SK-N-SH treated with all-trans-retinoic acid at 6 μM for 48 hours (cell line): ENCODE measurements at regions not wholly inside any gene's neighbourhood (a gene's known extent, or its start where the extent isn't known, plus 50 kb on each side); places are given as distances from the start of the nearest gene placed in this dataset.

Source experiments
- ATAC-seq: fragments of 200-7000 bp; cut with Tn5 transposase; 3 replicates; pipeline ENCODE4 v1.9.1; 2020; ENCODE audit warnings: mild to moderate bottlenecking, moderate library complexity
- ARNTL ChIP-seq: fragments of 450-650 bp; formaldehyde crosslinking; IDR thresholded peaks from 2 replicates; pipeline ENCODE4 v1.5.0; 2020; ENCODE audit warnings: low read depth, mild to moderate bottlenecking, moderate library complexity, borderline replicate concordance
- BACH2 ChIP-seq: fragments of 250-450 bp; sonication (Bioruptor Pico); IDR thresholded peaks from 2 replicates; pipeline ENCODE4 v1.9.0; 2021; ENCODE audit warnings: mild to moderate bottlenecking, borderline replicate concordance
- CSDC2 ChIP-seq: fragments of 250-450 bp; sonication (Bioruptor Pico); IDR thresholded peaks from 2 replicates; pipeline ENCODE4 v1.5.0; 2020; ENCODE audit warnings: mild to moderate bottlenecking, moderate library complexity
- ESRRG ChIP-seq: fragments of 250-450 bp; sonication (Bioruptor Pico); IDR thresholded peaks from 2 replicates; pipeline ENCODE4 v1.6.1; 2021; ENCODE audit warnings: mild to moderate bottlenecking
- GLIS3 ChIP-seq: fragments of 250-450 bp; sonication (Bioruptor Pico); IDR thresholded peaks from 2 replicates; pipeline ENCODE4 v1.5.0; 2020; ENCODE audit warnings: mild to moderate bottlenecking, moderate library complexity
- ISL1 ChIP-seq: fragments of 250-450 bp; sonication (Bioruptor Pico); IDR thresholded peaks from 2 replicates; pipeline ENCODE4 v2.1.2; 2022; ENCODE audit warnings: mild to moderate bottlenecking, moderate library complexity
- OSR1 ChIP-seq: fragments of 250-450 bp; sonication (Bioruptor Pico); IDR thresholded peaks from 2 replicates; pipeline ENCODE4 v1.8.0; 2022; ENCODE audit warnings: moderate library complexity, mild to moderate bottlenecking, inconsistent platforms
- PPARA ChIP-seq: fragments of 250-450 bp; sonication (Bioruptor Pico); IDR thresholded peaks from 2 replicates; pipeline ENCODE4 v1.5.0; 2020; ENCODE audit warnings: mild to moderate bottlenecking, borderline replicate concordance
- RARB ChIP-seq: fragments of 250-450 bp; sonication (Bioruptor Pico); IDR thresholded peaks from 2 replicates; pipeline ENCODE4 v1.8.0; 2021; ENCODE audit warnings: mild to moderate bottlenecking, moderate library complexity
- SNAI2 ChIP-seq: fragments of 250-450 bp; sonication (Bioruptor Pico); IDR thresholded peaks from 2 replicates; pipeline ENCODE4 v1.5.0; 2020; ENCODE audit warnings: mild to moderate bottlenecking, moderate library complexity
- TCF4 ChIP-seq: fragments of 250-450 bp; sonication (Bioruptor Pico); IDR thresholded peaks from 2 replicates; pipeline ENCODE4 v1.8.0; 2021; ENCODE audit warnings: mild to moderate bottlenecking, moderate library complexity, borderline replicate concordance
- TOX ChIP-seq: fragments of 250-450 bp; sonication (Bioruptor Pico); IDR thresholded peaks from 2 replicates; pipeline ENCODE4 v1.8.0; 2021; ENCODE audit warnings: mild to moderate bottlenecking, moderate library complexity, borderline replicate concordance
- ZC3H10 ChIP-seq: fragments of 250-450 bp; sonication (Bioruptor Pico); IDR thresholded peaks from 2 replicates; pipeline ENCODE4 v1.5.1; 2021; ENCODE audit warnings: mild to moderate bottlenecking, moderate library complexity
- ZFP3 ChIP-seq: fragments of 250-450 bp; sonication (Bioruptor Pico); IDR thresholded peaks from 2 replicates; pipeline ENCODE4 v1.5.0; 2020; ENCODE audit warnings: mild to moderate bottlenecking, moderate library complexity
- ZFP30 ChIP-seq: fragments of 450-650 bp; formaldehyde crosslinking; IDR thresholded peaks from 2 replicates; pipeline ENCODE4 v1.5.0; 2022; ENCODE audit warnings: mild to moderate bottlenecking, moderate library complexity
- ZNF565 ChIP-seq: fragments of 450-650 bp; formaldehyde crosslinking; conservative IDR thresholded peaks from 2 replicates; pipeline ENCODE4 v1.5.0; 2020; ENCODE audit warnings: low read depth, mild to moderate bottlenecking, moderate library complexity
- ZNF70 ChIP-seq: fragments of 450-650 bp; formaldehyde crosslinking; IDR thresholded peaks from 2 replicates; pipeline ENCODE4 v1.5.0; 2020; ENCODE audit warnings: mild to moderate bottlenecking, moderate library complexity
- ZNF8 ChIP-seq: fragments of 450-650 bp; formaldehyde crosslinking; IDR thresholded peaks from 2 replicates; pipeline ENCODE4 v1.5.0; 2020; ENCODE audit warnings: mild to moderate bottlenecking, moderate library complexity
- TF ChIP-seq, protein P1 (sequence below): fragments of 250-450 bp; sonication (Bioruptor Pico); IDR thresholded peaks from 2 replicates; pipeline ENCODE4 v1.5.0; 2020; ENCODE audit warnings: mild to moderate bottlenecking, moderate library complexity
- TF ChIP-seq, protein P2 (sequence below): fragments of 250-450 bp; sonication (Bioruptor Pico); IDR thresholded peaks from 2 replicates; pipeline ENCODE4 v1.5.1; 2021; ENCODE audit warnings: mild to moderate bottlenecking, moderate library complexity
- TF ChIP-seq, protein P3 (sequence below): fragments of 250-450 bp; sonication (Bioruptor Pico); IDR thresholded peaks from 2 replicates; pipeline ENCODE4 v1.5.1; 2020; ENCODE audit warnings: low read depth, mild to moderate bottlenecking, moderate library complexity
- TF ChIP-seq, protein P4 (sequence below): fragments of 250-450 bp; sonication (Bioruptor Pico); IDR thresholded peaks from 2 replicates; pipeline ENCODE4 v1.8.0; 2021; ENCODE audit warnings: low read depth, mild to moderate bottlenecking, moderate library complexity, borderline replicate concordance

DNA sequence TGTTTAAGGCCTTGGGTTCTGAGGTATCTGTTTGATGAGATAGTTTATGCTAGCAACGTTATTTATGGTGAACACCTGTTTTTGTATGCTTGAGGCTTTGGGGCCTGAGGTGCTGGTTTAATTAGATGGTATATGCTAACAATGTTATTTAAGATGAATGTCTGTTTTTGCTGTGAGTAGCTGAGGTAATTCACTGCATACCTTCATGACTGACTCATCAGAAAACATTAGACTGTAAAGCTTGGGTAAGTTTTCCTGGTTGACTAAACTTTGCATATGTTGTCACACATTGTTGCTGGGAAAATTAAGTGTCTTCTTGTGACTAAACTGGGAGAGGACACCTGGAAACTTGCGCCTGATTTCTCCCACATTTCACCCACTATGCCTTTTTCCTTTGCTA is 1026.6 kb downstream of the RAPGEF2 start:
- no peak for ATAC-seq

DNA sequence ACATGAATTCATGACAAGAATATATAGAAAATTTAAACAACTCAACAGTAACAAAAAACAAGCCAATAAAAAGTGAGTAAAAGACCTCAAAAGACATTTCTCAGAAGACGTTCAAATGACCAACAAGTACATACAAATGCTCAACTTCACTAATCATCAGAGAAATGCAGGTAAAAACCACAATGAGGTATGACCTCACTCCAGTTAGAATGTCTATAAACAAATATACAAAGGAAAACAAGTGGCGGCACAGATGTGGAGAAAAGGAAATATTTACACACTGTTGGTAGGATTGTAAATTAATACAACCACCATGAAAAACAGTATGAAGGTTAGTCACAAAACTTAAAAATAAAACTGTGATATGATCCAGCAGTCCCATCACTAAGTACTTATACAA is 1033.1 kb downstream of the RAPGEF2 start:
- no peak for ATAC-seq
- no peak for TF ChIP-seq ZNF565 (CRISPR knock-in tag)

More for the DNA sequence above, 1026.6 kb downstream of the RAPGEF2 start:
- TF ChIP-seq ISL1 (CRISPR knock-in tag) (peak; percentile 33; the same call in 1 of the 2 replicates), GLIS3 (CRISPR knock-in tag) (no peak), ZFP3 (CRISPR knock-in tag) (no peak), ZNF565 (CRISPR knock-in tag) (no peak), ZNF70 (CRISPR knock-in tag) (no peak), ARNTL (no peak), CSDC2 (CRISPR knock-in tag) (no peak)

DNA sequence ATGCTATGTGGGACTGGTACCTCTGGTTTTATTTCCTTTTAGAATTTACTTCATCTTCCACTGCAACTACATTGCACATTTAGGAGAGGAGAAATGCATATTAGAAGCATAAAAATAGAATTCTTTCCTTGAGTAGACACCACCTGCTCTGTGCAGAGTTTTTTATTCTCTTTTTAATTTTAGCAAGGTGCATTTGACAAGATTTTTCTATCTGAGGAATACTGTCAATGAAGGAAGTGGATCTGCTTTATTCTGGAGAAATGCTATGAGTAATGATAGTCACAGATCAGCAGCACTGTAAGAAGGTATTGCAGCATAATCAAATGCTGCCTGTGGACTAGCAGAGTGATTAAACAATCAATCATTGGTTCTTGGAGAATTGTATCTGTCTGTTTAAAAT is 1038.3 kb downstream of the RAPGEF2 start:
- ATAC-seq = no peak
- TF ChIP-seq, protein P1, sequence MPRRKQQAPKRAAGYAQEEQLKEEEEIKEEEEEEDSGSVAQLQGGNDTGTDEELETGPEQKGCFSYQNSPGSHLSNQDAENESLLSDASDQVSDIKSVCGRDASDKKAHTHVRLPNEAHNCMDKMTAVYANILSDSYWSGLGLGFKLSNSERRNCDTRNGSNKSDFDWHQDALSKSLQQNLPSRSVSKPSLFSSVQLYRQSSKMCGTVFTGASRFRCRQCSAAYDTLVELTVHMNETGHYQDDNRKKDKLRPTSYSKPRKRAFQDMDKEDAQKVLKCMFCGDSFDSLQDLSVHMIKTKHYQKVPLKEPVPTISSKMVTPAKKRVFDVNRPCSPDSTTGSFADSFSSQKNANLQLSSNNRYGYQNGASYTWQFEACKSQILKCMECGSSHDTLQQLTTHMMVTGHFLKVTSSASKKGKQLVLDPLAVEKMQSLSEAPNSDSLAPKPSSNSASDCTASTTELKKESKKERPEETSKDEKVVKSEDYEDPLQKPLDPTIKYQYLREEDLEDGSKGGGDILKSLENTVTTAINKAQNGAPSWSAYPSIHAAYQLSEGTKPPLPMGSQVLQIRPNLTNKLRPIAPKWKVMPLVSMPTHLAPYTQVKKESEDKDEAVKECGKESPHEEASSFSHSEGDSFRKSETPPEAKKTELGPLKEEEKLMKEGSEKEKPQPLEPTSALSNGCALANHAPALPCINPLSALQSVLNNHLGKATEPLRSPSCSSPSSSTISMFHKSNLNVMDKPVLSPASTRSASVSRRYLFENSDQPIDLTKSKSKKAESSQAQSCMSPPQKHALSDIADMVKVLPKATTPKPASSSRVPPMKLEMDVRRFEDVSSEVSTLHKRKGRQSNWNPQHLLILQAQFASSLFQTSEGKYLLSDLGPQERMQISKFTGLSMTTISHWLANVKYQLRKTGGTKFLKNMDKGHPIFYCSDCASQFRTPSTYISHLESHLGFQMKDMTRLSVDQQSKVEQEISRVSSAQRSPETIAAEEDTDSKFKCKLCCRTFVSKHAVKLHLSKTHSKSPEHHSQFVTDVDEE (CRISPR knock-in tag) = no peak
- TF ChIP-seq GLIS3 (CRISPR knock-in tag) (no peak), TOX (CRISPR knock-in tag) (no peak), ESRRG (no peak), PPARA (CRISPR knock-in tag) (no peak), ISL1 (CRISPR knock-in tag) (no peak), CSDC2 (CRISPR knock-in tag) (no peak), OSR1 (no peak), TCF4 (CRISPR knock-in tag) (no peak), ZNF565 (CRISPR knock-in tag) (no peak), ZFP3 (CRISPR knock-in tag) (no peak), ZFP30 (CRISPR knock-in tag) (no peak), ARNTL (no peak)
- TF ChIP-seq, protein P2, sequence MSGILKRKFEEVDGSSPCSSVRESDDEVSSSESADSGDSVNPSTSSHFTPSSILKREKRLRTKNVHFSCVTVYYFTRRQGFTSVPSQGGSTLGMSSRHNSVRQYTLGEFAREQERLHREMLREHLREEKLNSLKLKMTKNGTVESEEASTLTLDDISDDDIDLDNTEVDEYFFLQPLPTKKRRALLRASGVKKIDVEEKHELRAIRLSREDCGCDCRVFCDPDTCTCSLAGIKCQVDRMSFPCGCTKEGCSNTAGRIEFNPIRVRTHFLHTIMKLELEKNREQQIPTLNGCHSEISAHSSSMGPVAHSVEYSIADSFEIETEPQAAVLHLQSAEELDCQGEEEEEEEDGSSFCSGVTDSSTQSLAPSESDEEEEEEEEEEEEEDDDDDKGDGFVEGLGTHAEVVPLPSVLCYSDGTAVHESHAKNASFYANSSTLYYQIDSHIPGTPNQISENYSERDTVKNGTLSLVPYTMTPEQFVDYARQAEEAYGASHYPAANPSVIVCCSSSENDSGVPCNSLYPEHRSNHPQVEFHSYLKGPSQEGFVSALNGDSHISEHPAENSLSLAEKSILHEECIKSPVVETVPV (CRISPR knock-in tag) = no peak

DNA sequence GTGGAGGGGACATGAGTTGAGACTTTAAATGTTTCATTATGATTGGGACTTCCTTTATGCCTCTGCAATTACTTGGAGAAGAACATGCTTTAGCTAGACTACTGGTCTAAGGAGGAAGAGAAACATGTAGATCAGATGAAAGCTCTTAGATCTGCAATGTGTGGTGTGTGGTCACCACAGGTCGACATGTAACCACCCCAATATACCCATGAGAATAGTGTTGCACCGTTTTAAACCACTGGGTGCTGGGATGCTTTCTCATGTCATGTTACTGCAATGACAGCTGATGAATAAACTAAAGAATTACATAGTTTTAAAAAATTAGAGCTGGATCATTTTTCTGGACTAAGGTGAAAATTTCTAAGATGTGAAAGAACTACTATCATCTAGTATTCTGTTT is 1039.7 kb downstream of the RAPGEF2 start:
- TF ChIP-seq GLIS3 (CRISPR knock-in tag) = no peak
- TF ChIP-seq ZNF565 (CRISPR knock-in tag) = no peak
- TF ChIP-seq, protein P3, sequence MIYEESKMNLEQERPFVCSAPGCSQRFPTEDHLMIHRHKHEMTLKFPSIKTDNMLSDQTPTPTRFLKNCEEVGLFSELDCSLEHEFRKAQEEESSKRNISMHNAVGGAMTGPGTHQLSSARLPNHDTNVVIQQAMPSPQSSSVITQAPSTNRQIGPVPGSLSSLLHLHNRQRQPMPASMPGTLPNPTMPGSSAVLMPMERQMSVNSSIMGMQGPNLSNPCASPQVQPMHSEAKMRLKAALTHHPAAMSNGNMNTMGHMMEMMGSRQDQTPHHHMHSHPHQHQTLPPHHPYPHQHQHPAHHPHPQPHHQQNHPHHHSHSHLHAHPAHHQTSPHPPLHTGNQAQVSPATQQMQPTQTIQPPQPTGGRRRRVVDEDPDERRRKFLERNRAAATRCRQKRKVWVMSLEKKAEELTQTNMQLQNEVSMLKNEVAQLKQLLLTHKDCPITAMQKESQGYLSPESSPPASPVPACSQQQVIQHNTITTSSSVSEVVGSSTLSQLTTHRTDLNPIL = no peak
- no peak for TF ChIP-seq SNAI2 (CRISPR knock-in tag)
- TF ChIP-seq ZC3H10 (CRISPR knock-in tag) = no peak
- TF ChIP-seq ZFP3 (CRISPR knock-in tag) = no peak
- TF ChIP-seq ISL1 (CRISPR knock-in tag) = no peak
- TF ChIP-seq ZNF8 = no peak
- TF ChIP-seq BACH2 (CRISPR knock-in tag) = no peak
- TF ChIP-seq RARB (CRISPR knock-in tag) = no peak
- no peak for TF ChIP-seq ESRRG
- TF ChIP-seq, protein P4, sequence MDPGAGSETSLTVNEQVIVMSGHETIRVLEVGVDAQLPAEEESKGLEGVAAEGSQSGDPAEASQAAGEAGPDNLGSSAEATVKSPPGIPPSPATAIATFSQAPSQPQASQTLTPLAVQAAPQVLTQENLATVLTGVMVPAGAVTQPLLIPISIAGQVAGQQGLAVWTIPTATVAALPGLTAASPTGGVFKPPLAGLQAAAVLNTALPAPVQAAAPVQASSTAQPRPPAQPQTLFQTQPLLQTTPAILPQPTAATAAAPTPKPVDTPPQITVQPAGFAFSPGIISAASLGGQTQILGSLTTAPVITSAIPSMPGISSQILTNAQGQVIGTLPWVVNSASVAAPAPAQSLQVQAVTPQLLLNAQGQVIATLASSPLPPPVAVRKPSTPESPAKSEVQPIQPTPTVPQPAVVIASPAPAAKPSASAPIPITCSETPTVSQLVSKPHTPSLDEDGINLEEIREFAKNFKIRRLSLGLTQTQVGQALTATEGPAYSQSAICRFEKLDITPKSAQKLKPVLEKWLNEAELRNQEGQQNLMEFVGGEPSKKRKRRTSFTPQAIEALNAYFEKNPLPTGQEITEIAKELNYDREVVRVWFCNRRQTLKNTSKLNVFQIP = no peak
- ATAC-seq = no peak
